PC-3 (cell line): ENCODE measurements at regions not wholly inside any gene's neighbourhood (a gene's known extent, or its start where the extent isn't known, plus 50 kb on each side); places are given as distances from the start of the nearest gene placed in this dataset.

Experiments used
- ATAC-seq: fragments of 200-7000 bp; cut with Tn5 transposase; 2 replicates; pipeline ENCODE4 v1.9.1; 2020; ENCODE audit warnings: mild to moderate bottlenecking, moderate library complexity
- BruUV-seq: library from RNA; stranded (reverse); fragments of 400-500 nt; replicated peaks from 2 replicates; lab custom pipeline; 2021; lab: Mats Ljungman, UMichigan
- CTCF ChIA-PET: fragments of 300-600 bp; sonication (Branson Sonifier 250); formaldehyde crosslinking; loops from one replicate; lab custom pipeline; 2022; ENCODE audit warnings: antibody characterized with exemption; lab: Charles Lee
- POLR2A ChIA-PET: fragments of 300-600 bp; sonication (Branson Sonifier 250); formaldehyde crosslinking; loops from one replicate; lab custom pipeline; 2022; ENCODE audit warnings: antibody characterized with exemption; ENCODE audit not compliant: unreplicated experiment; lab: Charles Lee
- DNase-seq: peaks from one replicate; pipeline ENCODE4 v3.0.0-alpha.2; 2015
- H2AFZ ChIP-seq: fragments of 300-600 bp; sonication (generic); 2 replicates; pipeline ENCODE4 v1.6.0; 2016; ENCODE audit warnings: antibody characterized with exemption, low read length
- H3F3A ChIP-seq: fragments of 300-600 bp; sonication (generic); one replicate; pipeline ENCODE4 v1.6.0; 2017; ENCODE audit warnings: antibody characterized with exemption, low read length, control low read depth, mild to moderate bottlenecking; ENCODE audit not compliant: unreplicated experiment
- H3K27ac ChIP-seq: fragments of 300-600 bp; sonication (generic); 2 replicates; pipeline ENCODE4 v1.5.1; 2016; ENCODE audit warnings: mild to moderate bottlenecking, low read length
- H3K27me3 ChIP-seq: fragments of 300-600 bp; sonication (generic); 2 replicates; pipeline ENCODE4 v1.6.1; 2016; ENCODE audit warnings: low read length, mixed read lengths
- H3K36me3 ChIP-seq: fragments of 300-600 bp; sonication (generic); 2 replicates; pipeline ENCODE4 v1.6.1; 2016; ENCODE audit warnings: low read depth, mixed run types, low read length, mixed read lengths
- H3K4me1 ChIP-seq: fragments of 300-600 bp; sonication (generic); 2 replicates; pipeline ENCODE4 v1.5.1; 2016; ENCODE audit warnings: low read length; ENCODE audit not compliant: insufficient read depth
- H3K4me2 ChIP-seq: fragments of 300-600 bp; sonication (generic); 2 replicates; pipeline ENCODE4 v1.6.0; 2016; ENCODE audit warnings: low read length
- H3K4me3 ChIP-seq: fragments of 300-600 bp; sonication (generic); 2 replicates; pipeline ENCODE4 v1.5.1; 2016; ENCODE audit warnings: mild to moderate bottlenecking, low read length, mixed read lengths
- H3K79me2 ChIP-seq: fragments of 300-600 bp; sonication (generic); 2 replicates; pipeline ENCODE4 v1.6.1; 2017; ENCODE audit warnings: low read length, mixed read lengths
- H3K9ac ChIP-seq: fragments of 300-600 bp; sonication (generic); 2 replicates; pipeline ENCODE4 v1.6.0; 2016; ENCODE audit warnings: mild to moderate bottlenecking, low read length
- H3K9me2 ChIP-seq: fragments of 300-600 bp; sonication (generic); replicated peaks from 2 replicates; pipeline ENCODE4 v1.6.1; 2016; ENCODE audit warnings: mixed run types, low read length, mixed read lengths
- H3K9me3 ChIP-seq: fragments of 300-600 bp; sonication (generic); 2 replicates; pipeline ENCODE4 v1.6.1; 2016; ENCODE audit warnings: low read length, mixed read lengths
- H4K20me1 ChIP-seq: fragments of 300-600 bp; sonication (generic); 2 replicates; pipeline ENCODE4 v1.6.1; 2016; ENCODE audit warnings: low read length, mixed read lengths
- EZH2 ChIP-seq: fragments of 300-600 bp; sonication (generic); IDR thresholded peaks from one replicate; pipeline ENCODE4 v1.6.1; 2017; ENCODE audit warnings: antibody characterized with exemption, mild to moderate bottlenecking, low read length; ENCODE audit not compliant: unreplicated experiment
- EZH2phosphoT487 ChIP-seq: fragments of 300-600 bp; sonication (generic); IDR thresholded peaks from 2 replicates; pipeline ENCODE4 v1.6.1; 2018; ENCODE audit warnings: mild to moderate bottlenecking, antibody characterized with exemption, low read length, borderline replicate concordance
- intact Hi-C: fragments of 100-400 bp; cut with micrococcal nuclease; formaldehyde crosslinking; loops from 2 replicates; pipeline ENCODE4 v1.9.0; 2023
- TF ChIP-seq, protein P1 (sequence below): fragments of 300-600 bp; sonication (generic); conservative IDR thresholded peaks from 2 replicates; pipeline ENCODE4 v1.5.1; 2017; ENCODE audit warnings: antibody characterized with exemption, low read depth, mild to moderate bottlenecking, low read length

GRCh38 chr6:169854813-169855212 lies 103.4 kb downstream of the ERMARD start:
- no peak overlapping the region for H2AFZ ChIP-seq
- no TSS peak for BruUV-seq
- peaks cover 15% of the 10 kb centered on the region for H3K4me1 ChIP-seq
- H3K4me3 ChIP-seq = no peak overlapping the region
- POLR2A ChIA-PET = no interaction called here
- ATAC-seq (no peak), DNase-seq (no peak)
- TF ChIP-seq, protein P1, sequence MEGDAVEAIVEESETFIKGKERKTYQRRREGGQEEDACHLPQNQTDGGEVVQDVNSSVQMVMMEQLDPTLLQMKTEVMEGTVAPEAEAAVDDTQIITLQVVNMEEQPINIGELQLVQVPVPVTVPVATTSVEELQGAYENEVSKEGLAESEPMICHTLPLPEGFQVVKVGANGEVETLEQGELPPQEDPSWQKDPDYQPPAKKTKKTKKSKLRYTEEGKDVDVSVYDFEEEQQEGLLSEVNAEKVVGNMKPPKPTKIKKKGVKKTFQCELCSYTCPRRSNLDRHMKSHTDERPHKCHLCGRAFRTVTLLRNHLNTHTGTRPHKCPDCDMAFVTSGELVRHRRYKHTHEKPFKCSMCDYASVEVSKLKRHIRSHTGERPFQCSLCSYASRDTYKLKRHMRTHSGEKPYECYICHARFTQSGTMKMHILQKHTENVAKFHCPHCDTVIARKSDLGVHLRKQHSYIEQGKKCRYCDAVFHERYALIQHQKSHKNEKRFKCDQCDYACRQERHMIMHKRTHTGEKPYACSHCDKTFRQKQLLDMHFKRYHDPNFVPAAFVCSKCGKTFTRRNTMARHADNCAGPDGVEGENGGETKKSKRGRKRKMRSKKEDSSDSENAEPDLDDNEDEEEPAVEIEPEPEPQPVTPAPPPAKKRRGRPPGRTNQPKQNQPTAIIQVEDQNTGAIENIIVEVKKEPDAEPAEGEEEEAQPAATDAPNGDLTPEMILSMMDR = no peak
- TF ChIP-seq EZH2 (no peak), EZH2phosphoT487 (no peak)
- H3K27ac ChIP-seq = no peak overlapping the region
- no peaks in the 10 kb centered on the region for H4K20me1 ChIP-seq
- no peaks in the 10 kb centered on the region for H3K79me2 ChIP-seq
- CTCF ChIA-PET = no interaction called here
- H3K9me3 ChIP-seq = no peaks in the 10 kb centered on the region
- H3K9me2 ChIP-seq = no peaks in the 10 kb centered on the region
- intact Hi-C loops = no loop called here
- no peak overlapping the region for H3K9ac ChIP-seq
- H3F3A ChIP-seq = no peaks in the 10 kb centered on the region
- no peaks in the 10 kb centered on the region for H3K36me3 ChIP-seq
- H3K27me3 ChIP-seq = no peaks in the 10 kb centered on the region
- H3K4me2 ChIP-seq = no peak overlapping the region

- Histone ChIP-seq H3K9me3 (no peaks in the 10 kb centered on the region), H3K27ac (no peak overlapping the region), H3F3A (no peaks in the 10 kb centered on the region), H3K9me2 (no peaks in the 10 kb centered on the region), H3K27me3 (no peaks in the 10 kb centered on the region), H3K9ac (no peak overlapping the region), H3K36me3 (no peaks in the 10 kb centered on the region), H3K4me1 (peaks cover 15% of the 10 kb centered on the region), H3K4me2 (no peak overlapping the region), H4K20me1 (no peaks in the 10 kb centered on the region), H3K4me3 (no peak overlapping the region), H3K79me2 (no peaks in the 10 kb centered on the region), H2AFZ (no peak overlapping the region)
- DNase-seq (no peak), ATAC-seq (no peak)
- intact Hi-C loops = no loop called here
- CTCF ChIA-PET = no interaction called here
- POLR2A ChIA-PET = no interaction called here
- BruUV-seq = no TSS peak
- TF ChIP-seq, protein P1 = no peak
- TF ChIP-seq EZH2 (no peak), EZH2phosphoT487 (no peak)
These were observed 102.8 kb downstream of the ERMARD start for GRCh38 chr6:169854083-169854725.

DNA sequence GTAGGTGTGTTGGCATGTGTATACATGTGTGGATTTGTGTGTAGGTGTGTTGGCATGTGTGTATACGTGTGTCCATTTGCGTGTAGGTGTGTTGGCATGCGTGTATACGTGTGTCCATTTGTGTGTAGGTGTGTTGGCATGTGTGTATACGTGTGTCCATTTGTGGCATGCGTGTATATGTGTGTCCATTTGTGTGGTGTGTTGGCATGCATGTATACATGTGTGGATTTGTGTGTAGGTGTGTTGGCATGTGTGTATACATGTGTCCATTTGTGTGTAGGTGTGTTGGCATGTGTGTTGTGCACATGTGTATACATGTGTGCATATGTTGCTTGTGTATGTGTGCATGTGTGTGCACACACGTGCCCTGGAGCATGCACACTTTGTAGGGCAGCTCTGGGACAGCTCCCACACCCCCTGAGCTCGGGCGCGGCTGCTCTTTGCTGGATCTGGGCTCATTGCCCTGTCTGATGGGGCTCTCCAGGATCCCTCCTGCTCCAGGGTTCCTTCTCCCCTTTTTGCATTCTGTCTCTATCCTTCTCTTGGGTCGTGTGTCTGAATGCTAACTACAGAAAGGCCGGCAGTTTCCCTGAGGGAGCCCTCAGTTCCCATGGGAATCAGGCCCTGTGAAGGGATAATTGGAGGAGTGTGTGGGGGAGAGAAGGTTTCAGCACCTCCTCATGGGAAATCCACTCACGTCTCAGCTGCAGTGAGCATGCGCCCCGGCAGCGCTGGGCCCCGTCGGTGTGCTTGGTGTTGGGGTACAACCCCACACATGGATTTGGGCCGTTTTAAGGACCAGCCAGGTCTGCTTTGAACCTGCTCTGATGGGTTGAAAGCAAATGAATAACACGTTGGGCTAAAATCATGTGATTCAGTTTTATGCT lies 102.0 kb downstream of the ERMARD start:
- no peaks in the 10 kb centered on the region for H3K9me2 ChIP-seq
- H3K4me3 ChIP-seq = no peak overlapping the region
- no peak overlapping the region for H3K4me2 ChIP-seq
- no peaks in the 10 kb centered on the region for H4K20me1 ChIP-seq
- no peak overlapping the region for H2AFZ ChIP-seq
- TF ChIP-seq EZH2 = no peak
- TF ChIP-seq EZH2phosphoT487 = no peak
- TF ChIP-seq, protein P1 = no peak
- H3K27ac ChIP-seq = no peak overlapping the region
- H3K4me1 ChIP-seq = peaks cover 15% of the 10 kb centered on the region
- ChIA-PET CTCF (no interaction called here), POLR2A (no interaction called here)
- BruUV-seq = no TSS peak
- DNase-seq = no peak
- H3F3A ChIP-seq = no peaks in the 10 kb centered on the region
- H3K27me3 ChIP-seq = no peaks in the 10 kb centered on the region
- H3K36me3 ChIP-seq = no peaks in the 10 kb centered on the region
- no peak overlapping the region for H3K9ac ChIP-seq
- intact Hi-C loops = no loop called here
- H3K9me3 ChIP-seq = no peaks in the 10 kb centered on the region
- no peaks in the 10 kb centered on the region for H3K79me2 ChIP-seq
- no peak for ATAC-seq
